HFFc6 (cell line): ENCODE measurements at regions not wholly inside any gene's neighbourhood (a gene's known extent, or its start where the extent isn't known, plus 50 kb on each side); places are given as distances from the start of the nearest gene placed in this dataset.

Source experiments
- DNase-seq: peaks from one replicate; pipeline ENCODE4 v3.0.0-alpha.2; 2018
- H3K27ac Mint-ChIP-seq: 2 replicates; pipeline ENCODE4 v1.8.0; 2020; ENCODE audit warnings: mild to moderate bottlenecking, mixed read lengths
- H3K27me3 Mint-ChIP-seq: 2 replicates; pipeline ENCODE4 v1.8.0; 2021; ENCODE audit warnings: mild to moderate bottlenecking, moderate library complexity, mixed read lengths; ENCODE audit not compliant: insufficient read depth
- H3K36me3 Mint-ChIP-seq: 2 replicates; pipeline ENCODE4 v1.8.0; 2021; ENCODE audit warnings: low read depth, mixed read lengths
- H3K4me1 Mint-ChIP-seq: 2 replicates; pipeline ENCODE4 v1.8.0; 2020; ENCODE audit warnings: low read depth, mixed read lengths
- H3K4me3 Mint-ChIP-seq: 2 replicates; pipeline ENCODE4 v1.8.0; 2020; ENCODE audit warnings: mild to moderate bottlenecking, moderate library complexity, mixed read lengths
- H3K9me3 Mint-ChIP-seq: 2 replicates; pipeline ENCODE4 v1.8.0; 2020; ENCODE audit warnings: mild to moderate bottlenecking, mixed read lengths
- CTCF ChIP-seq: fragments of 200-600 bp; sonication (generic); IDR thresholded peaks from 2 replicates; pipeline ENCODE4 v1.5.0; 2021; ENCODE audit warnings: antibody characterized with exemption, mild to moderate bottlenecking

DNA sequence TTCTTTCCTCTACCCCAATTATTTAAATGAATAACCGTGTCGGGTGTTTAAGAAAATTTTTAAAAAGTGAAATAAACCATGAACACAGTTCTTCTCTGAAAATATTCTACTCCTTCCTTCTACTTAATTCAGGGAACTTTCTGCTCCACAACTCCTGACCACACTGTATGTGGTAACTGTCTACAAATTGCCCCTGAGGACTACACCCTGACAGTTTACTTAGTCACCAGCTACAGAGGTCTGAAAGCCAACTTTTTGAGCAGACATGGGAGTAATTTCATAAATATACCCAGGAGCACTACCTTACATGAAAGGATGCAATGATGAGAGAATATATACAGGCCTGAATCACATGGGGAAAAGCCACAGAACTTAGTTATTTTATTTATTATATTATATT lies 523.2 kb upstream of the SORCS1 start:
- H3K4me3 Mint-ChIP-seq = no peak overlapping the region
- no peaks in the 10 kb centered on the region; the same call in 1 of the 2 replicates for H3K27me3 Mint-ChIP-seq
- no peak for DNase-seq
- TF ChIP-seq CTCF = no peak
- H3K27ac Mint-ChIP-seq = no peak overlapping the region
- H3K9me3 Mint-ChIP-seq = peaks cover 31% of the 10 kb centered on the region
- H3K4me1 Mint-ChIP-seq = no peaks in the 10 kb centered on the region
- no peaks in the 10 kb centered on the region for H3K36me3 Mint-ChIP-seq

GRCh38 chr10:107686095-107686494 lies 521.6 kb upstream of the SORCS1 start:
- no peak overlapping the region for H3K27ac Mint-ChIP-seq
- no peaks in the 10 kb centered on the region for H3K4me1 Mint-ChIP-seq
- DNase-seq = no peak
- no peaks in the 10 kb centered on the region for H3K36me3 Mint-ChIP-seq
- no peak for TF ChIP-seq CTCF
- peaks cover 37% of the 10 kb centered on the region for H3K9me3 Mint-ChIP-seq
- no peak overlapping the region for H3K4me3 Mint-ChIP-seq
- H3K27me3 Mint-ChIP-seq = no peaks in the 10 kb centered on the region; the same call in 1 of the 2 replicates

DNA sequence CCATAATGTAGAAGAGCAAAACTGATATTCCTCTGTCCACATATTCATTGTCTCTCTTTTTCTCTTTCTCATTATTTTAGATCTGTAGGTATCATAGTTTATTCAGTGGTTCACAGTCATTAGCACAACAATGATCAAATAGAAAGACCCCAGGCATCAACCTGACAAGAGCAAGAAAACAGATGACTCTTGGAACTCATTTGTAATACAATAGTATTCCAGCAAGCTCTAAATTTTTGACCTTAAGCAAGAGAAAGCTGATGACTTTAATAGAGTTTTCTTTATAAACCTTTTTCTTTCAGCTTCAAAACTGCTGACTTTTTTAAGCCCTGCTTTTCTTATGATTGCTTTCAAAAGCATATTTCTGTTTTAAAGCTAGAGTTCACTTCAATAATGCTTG lies 507.5 kb upstream of the SORCS1 start:
- H3K4me3 Mint-ChIP-seq = no peak overlapping the region
- no peak for DNase-seq
- H3K4me1 Mint-ChIP-seq = no peaks in the 10 kb centered on the region
- no peaks in the 10 kb centered on the region for H3K36me3 Mint-ChIP-seq
- no peak for TF ChIP-seq CTCF
- H3K9me3 Mint-ChIP-seq = peaks cover 37% of the 10 kb centered on the region
- H3K27me3 Mint-ChIP-seq = 0 out of 2 replicates have a peak, but pooled peaks cover 2% of the 10 kb centered on the region
- H3K27ac Mint-ChIP-seq = no peak overlapping the region

GRCh38 chr10:107666214-107666613 lies 501.7 kb upstream of the SORCS1 start:
- H3K4me3 Mint-ChIP-seq = no peak overlapping the region
- peaks cover 43% of the 10 kb centered on the region for H3K9me3 Mint-ChIP-seq
- TF ChIP-seq CTCF = no peak
- H3K27ac Mint-ChIP-seq = no peak overlapping the region
- H3K27me3 Mint-ChIP-seq = no peaks in the 10 kb centered on the region
- no peak for DNase-seq
- no peaks in the 10 kb centered on the region for H3K36me3 Mint-ChIP-seq
- no peaks in the 10 kb centered on the region for H3K4me1 Mint-ChIP-seq

GRCh38 chr10:107665459-107665858 lies 501.0 kb upstream of the SORCS1 start:
- Mint-ChIP-seq H3K9me3 (peaks cover 50% of the 10 kb centered on the region), H3K27me3 (no peaks in the 10 kb centered on the region), H3K4me1 (no peaks in the 10 kb centered on the region), H3K27ac (no peak overlapping the region), H3K4me3 (no peak overlapping the region), H3K36me3 (no peaks in the 10 kb centered on the region)
- no peak for DNase-seq
- TF ChIP-seq CTCF = no peak

- Mint-ChIP-seq H3K4me3 (no peak overlapping the region), H3K4me1 (no peaks in the 10 kb centered on the region), H3K36me3 (no peaks in the 10 kb centered on the region), H3K27me3 (0 out of 2 replicates have a peak, but pooled peaks cover 2% of the 10 kb centered on the region), H3K9me3 (peaks cover 44% of the 10 kb centered on the region), H3K27ac (no peak overlapping the region)
- DNase-seq = no peak
- no peak for TF ChIP-seq CTCF
These were observed 493.3 kb upstream of the SORCS1 start for GRCh38 chr10:107657851-107658250.
